Islet of Langerhans (tissue), 1 donor: ENCODE measurements at regions not wholly inside any gene's neighbourhood (a gene's known extent, or its start where the extent isn't known, plus 50 kb on each side); places are given as distances from the start of the nearest gene placed in this dataset.

Experiments
- FAIRE-seq: peaks from one replicate; lab custom pipeline; 2011; peaks lifted over from hg19 to GRCh38; lab: Jason Lieb, UNC

DNA sequence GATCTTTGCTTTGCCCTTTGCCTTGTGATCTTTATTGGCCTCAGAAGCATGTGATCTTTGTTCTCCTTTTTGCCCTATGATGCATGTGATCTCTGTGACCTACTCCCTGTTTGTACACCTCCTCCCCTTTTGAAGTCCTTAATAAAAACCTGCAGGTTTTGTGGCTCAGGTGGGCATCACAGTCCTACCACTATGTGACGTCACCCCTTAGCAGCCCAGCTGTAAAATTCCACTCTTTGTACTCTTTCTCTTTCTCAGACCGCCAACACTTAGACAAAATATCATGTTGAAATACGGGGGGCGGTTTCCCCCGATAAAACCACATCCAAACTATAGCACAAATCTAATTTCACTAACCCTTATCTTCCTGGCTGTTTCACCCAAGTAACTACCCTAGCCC, 76.7 kb upstream of the RAPGEF4 start:
- FAIRE-seq, result no peak

- peak; percentile 61 for FAIRE-seq
These were observed 73.5 kb upstream of the RAPGEF4 start for GRCh38 chr2:172662099-172662498.

DNA sequence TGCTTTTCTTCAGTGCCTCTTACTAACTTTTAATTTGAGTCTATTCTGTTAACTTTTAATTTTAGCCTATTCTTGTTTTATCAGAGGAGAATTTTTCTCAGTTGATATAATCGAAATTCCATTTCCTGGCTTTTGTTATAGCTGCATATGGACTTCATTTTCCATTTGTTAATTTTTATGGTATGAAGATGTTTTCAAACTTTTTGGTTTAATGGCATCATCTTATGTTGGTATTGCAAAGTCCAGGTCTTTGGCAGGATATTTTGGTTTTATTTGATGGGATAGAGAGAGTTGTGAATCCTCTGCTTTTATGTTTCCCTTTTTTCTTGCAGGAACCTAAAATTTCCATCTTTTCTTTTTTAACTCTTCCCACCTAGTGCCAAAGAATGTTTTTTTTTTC, 70.9 kb upstream of the RAPGEF4 start:
- no peak for FAIRE-seq

GRCh38 chr2:172667581-172668325, 67.9 kb upstream of the RAPGEF4 start:
- no peak for FAIRE-seq

GRCh38 chr2:172671501-172671900, 64.1 kb upstream of the RAPGEF4 start:
- no peak for FAIRE-seq

- FAIRE-seq, result no peak
These were observed 63.5 kb upstream of the RAPGEF4 start for GRCh38 chr2:172672114-172672513.

DNA sequence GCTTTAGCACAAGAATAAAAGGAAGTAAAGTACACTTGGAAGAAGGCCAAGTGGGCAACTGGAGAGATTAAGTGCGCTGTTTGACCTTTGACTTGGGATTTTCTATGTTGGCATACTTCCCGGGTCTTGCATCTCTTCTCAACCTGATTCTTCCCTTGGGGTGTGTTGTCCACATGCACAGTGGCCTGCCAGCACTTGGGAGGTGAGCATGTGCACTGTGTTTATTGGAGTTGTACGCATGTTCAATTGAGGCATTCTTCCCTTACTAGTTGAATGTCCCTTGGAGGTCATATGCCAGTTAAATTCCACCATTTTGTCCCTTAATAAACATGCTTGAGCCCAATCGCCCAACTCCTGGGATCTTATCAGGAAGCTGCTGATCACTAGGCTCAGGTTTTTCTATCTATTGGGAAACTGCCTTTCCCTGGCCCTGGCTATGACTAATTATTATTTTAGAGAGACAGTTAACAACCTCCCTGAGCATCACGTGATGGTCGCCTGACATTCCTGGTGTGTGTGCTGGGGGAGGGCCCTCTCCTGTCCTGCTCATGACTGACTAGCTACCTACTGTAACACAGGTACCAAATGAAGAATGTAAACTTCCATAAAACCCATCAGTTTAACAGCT, 62.5 kb upstream of the RAPGEF4 start:
- no peak for FAIRE-seq

- FAIRE-seq, result no peak
These were observed 61.3 kb upstream of the RAPGEF4 start for GRCh38 chr2:172674034-172674967.

GRCh38 chr2:172674968-172675303, 60.7 kb upstream of the RAPGEF4 start:
- no peak for FAIRE-seq

DNA sequence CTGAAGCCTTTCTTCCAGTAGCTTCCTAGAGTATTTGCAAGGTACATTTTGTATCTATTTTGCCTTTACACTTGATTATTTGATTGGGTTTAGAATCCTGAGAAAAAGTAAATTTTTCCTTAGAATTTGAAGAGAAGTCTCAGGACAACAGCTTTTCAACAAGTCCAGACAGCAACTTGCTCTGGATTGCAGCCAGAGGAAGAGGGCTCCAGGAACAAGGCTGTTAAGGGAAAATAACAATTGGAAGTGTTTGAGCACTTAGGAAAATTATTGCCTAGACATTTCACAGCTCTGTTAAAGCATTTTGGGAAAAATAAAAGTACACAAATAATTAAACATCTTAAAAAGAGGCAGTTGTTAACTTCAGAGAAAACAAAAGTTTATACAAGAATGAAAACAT, 58.3 kb upstream of the RAPGEF4 start:
- no peak for FAIRE-seq

DNA sequence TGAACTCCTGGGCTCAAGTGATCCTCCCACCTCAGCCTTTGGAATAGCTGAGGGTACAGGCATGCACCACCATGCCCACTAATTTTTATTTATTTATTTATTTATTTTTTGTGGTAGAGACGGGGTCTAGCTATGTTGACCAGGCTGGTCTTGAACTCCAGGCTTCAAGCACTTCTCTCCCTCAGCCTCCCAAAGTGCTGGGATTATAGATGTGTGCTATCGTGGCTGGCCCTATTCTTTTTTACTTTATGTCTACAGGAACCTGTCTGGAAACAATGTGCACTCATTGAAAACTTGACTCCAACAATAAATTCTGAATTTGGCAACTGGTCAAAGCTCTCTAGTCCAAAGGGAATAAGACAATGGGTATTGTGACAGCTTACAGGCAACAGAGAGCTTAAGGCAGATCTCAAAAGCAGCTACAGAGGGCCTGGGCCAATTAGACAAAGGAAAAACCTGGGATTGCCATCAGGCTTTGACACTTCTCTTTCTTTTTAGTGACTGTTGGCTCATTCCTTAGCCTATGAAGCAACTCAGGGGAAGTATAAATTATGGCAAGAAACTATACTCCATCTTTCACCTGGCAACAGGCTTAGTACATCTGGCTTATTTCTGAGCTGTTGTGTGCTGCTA, 55.1 kb upstream of the RAPGEF4 start:
- no peak for FAIRE-seq

DNA sequence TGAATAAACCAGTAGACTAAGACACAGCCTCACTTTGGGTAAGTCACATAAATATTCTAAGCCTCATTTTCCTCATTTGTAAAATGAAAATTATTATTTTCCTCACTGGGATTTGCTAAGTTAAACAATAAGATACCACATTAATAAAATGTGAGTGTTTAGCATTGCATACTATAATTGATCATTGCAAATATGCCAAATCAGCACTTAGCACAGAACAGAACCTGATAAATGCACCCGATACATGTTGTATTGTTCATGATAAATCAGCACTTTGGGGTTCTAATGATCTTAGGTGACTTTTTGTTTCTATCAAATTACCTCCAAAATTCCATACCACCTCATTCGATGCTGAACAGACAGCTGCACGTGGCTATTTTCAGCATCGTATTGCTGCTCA, 50.2 kb upstream of the RAPGEF4 start:
- no peak for FAIRE-seq
